ENCODE measurements at regions not wholly inside any gene's neighbourhood (a gene's known extent, or its start where the extent isn't known, plus 50 kb on each side); places are given as distances from the start of the nearest gene placed in this dataset.

DNA sequence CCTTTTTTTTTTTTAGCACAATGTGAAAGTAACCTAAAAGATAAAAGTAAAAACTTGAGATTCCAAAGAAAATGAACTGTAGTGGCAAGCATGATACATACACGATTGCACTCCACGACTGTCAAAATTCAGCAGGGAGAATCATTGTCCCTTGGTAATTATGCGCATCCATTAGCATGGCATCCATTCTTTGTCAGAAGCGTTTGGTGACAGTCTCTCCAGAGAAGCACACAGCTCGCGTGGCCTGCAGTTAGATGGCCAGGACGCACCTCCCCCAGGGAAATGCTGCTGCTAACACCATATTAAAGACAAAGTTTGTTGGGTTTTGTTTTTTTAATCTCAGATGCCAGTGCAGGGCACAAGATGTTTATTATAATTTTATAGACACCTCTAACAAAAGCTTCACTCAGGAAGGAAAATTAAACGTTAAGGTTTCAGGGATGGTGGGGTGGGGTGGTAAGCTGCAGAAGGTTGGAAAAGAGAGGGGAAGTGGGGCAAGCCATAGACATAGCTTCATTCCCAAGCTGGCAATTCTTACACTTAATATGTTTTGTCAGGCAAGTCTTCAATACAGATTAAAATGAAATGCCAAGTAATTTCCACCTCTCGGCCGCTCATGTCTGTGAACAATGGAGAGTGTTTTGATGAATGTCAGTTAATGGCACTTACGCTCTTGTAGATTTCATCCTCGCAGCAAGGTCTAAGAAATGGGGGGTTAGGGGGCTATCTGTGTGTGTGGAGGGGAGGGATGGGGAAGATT, 142.8 kb upstream of the TOPAZ1 start:
- H3K4me1 Mint-ChIP-seq: no peaks in the 10 kb centered on the region
- DNase-seq: no peak
- no peaks in the 10 kb centered on the region for H3K36me3 Mint-ChIP-seq
- Histone ChIP-seq H3K36me3 (ENCODE audit: control insufficient read depth, insufficient read depth, low read length) (no peaks in the 10 kb centered on the region), H3K9me3 (ENCODE audit: control insufficient read depth, insufficient read depth, low read length) (no peaks in the 10 kb centered on the region), H3K4me3 (ENCODE audit: low read length) (no peak overlapping the region), H3K4me1 (ENCODE audit: control insufficient read depth, insufficient read depth, low read length) (no peaks in the 10 kb centered on the region), H3K27me3 (ENCODE audit: control insufficient read depth, insufficient read depth, low read length) (no peaks in the 10 kb centered on the region), H3K27ac (ENCODE audit: low read length) (no peak overlapping the region)
- TF ChIP-seq, protein P1, sequence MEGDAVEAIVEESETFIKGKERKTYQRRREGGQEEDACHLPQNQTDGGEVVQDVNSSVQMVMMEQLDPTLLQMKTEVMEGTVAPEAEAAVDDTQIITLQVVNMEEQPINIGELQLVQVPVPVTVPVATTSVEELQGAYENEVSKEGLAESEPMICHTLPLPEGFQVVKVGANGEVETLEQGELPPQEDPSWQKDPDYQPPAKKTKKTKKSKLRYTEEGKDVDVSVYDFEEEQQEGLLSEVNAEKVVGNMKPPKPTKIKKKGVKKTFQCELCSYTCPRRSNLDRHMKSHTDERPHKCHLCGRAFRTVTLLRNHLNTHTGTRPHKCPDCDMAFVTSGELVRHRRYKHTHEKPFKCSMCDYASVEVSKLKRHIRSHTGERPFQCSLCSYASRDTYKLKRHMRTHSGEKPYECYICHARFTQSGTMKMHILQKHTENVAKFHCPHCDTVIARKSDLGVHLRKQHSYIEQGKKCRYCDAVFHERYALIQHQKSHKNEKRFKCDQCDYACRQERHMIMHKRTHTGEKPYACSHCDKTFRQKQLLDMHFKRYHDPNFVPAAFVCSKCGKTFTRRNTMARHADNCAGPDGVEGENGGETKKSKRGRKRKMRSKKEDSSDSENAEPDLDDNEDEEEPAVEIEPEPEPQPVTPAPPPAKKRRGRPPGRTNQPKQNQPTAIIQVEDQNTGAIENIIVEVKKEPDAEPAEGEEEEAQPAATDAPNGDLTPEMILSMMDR (IDR thresholded peaks at IDR 0.05): no peak
- intact Hi-C loops (cut with micrococcal nuclease): no loop called here
- H3K4me3 Mint-ChIP-seq: no peak overlapping the region
- no peaks in the 10 kb centered on the region for H3K9me3 Mint-ChIP-seq
- peaks cover 13 to 41% of the 10 kb centered on the region in 2 donors for H3K27me3 Mint-ChIP-seq (ENCODE audit: low read depth in 2 of 2)
- 85% methylated on average over 10 of the region's 12 CpGs for WGBS (ENCODE audit: insufficient coverage)
- ATAC-seq: no peak
- H3K27ac Mint-ChIP-seq: no peak overlapping the region

DNA sequence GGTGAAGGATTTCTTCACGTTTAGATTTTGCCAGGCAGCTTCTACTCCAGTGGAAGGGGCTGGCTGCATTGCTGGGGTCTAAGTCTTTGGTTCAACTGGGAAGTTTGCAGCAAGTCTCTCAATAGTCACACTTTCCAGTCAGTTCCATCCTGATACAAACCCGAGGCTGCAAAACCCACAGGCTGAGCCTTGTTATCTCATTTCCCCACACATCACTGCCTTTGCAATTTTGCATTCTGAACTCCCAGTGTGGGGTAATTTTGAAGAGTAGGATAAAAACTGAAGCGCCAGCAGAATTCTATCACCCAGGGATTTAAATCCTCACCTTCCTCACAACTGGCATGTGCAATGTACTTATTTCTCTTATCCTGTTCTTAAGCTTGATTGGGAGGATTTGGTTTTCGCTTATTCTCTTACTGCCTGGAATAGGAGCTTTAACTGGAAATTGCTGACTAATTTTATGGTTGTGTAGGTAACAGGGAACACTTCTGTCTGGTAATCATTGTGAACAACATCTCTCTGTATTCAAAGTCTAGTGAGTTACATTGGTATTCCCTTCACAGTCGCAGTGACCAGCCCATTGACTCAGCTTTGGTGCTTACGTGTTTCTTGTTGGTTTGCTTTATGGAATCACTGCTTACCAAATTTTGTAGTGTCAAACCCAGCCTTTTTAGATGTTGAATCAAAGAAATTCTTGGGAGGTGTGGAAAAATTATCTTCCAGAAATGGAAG, 142.0 kb upstream of the TOPAZ1 start:
- no peaks in the 10 kb centered on the region for H3K4me1 ChIP-seq (ENCODE audit: control insufficient read depth, insufficient read depth, low read length)
- intact Hi-C loops (cut with micrococcal nuclease): no loop called here
- H3K4me1 Mint-ChIP-seq: no peaks in the 10 kb centered on the region

DNA sequence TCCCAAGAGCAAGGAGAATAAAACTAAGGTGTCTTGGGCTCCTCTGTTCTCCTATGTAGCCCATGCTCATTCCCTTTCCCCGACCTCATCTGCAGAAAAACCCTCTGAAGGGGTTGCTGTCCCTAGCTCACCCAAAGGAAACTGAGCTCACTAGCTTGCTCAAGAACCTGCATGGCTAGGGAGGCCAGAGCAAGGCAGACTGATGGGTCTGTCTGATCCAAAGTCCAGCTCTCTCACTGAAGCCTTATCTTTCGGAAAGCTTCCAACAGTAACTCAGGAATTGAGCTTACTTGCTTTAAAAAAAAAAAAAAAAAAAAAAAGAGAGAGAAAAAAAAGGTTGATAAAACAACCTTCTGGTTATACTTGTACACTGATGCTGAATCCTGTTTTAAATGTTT, 141.4 kb upstream of the TOPAZ1 start:
- intact Hi-C loops (cut with micrococcal nuclease): no loop called here
- H3K4me3 Mint-ChIP-seq: no peak overlapping the region

More for the DNA sequence above, 142.0 kb upstream of the TOPAZ1 start:
- Histone ChIP-seq H3K27me3 (ENCODE audit: control insufficient read depth, insufficient read depth, low read length) (no peaks in the 10 kb centered on the region), H3K4me3 (ENCODE audit: low read length) (no peak overlapping the region), H3K9me3 (ENCODE audit: control insufficient read depth, insufficient read depth, low read length) (no peaks in the 10 kb centered on the region), H3K27ac (ENCODE audit: low read length) (no peak overlapping the region), H3K36me3 (ENCODE audit: control insufficient read depth, insufficient read depth, low read length) (no peaks in the 10 kb centered on the region)
- no peaks in the 10 kb centered on the region for H3K9me3 Mint-ChIP-seq
- TF ChIP-seq, protein P1 (IDR thresholded peaks at IDR 0.05): no peak
- no peak overlapping the region for H3K27ac Mint-ChIP-seq
- DNase-seq (no peak), ATAC-seq (no peak)
- no peak overlapping the region for H3K4me3 Mint-ChIP-seq
- peaks cover 11 to 35% of the 10 kb centered on the region in 2 donors for H3K27me3 Mint-ChIP-seq (ENCODE audit: low read depth in 2 of 2)
- 69% methylated on average over 4 of the region's 6 CpGs for WGBS (ENCODE audit: insufficient coverage)
- H3K36me3 Mint-ChIP-seq: no peaks in the 10 kb centered on the region

More for the DNA sequence above, 141.4 kb upstream of the TOPAZ1 start:
- ATAC-seq (no peak), DNase-seq (no peak)
- H3K27me3 Mint-ChIP-seq (ENCODE audit: low read depth in 2 of 2): peaks cover 10 to 32% of the 10 kb centered on the region in 2 donors
- H3K27me3 ChIP-seq (ENCODE audit: control insufficient read depth, insufficient read depth, low read length): no peaks in the 10 kb centered on the region
- H3K4me1 ChIP-seq (ENCODE audit: control insufficient read depth, insufficient read depth, low read length): no peaks in the 10 kb centered on the region
- H3K27ac Mint-ChIP-seq: no peak overlapping the region
- no peaks in the 10 kb centered on the region for H3K36me3 Mint-ChIP-seq
- H3K4me1 Mint-ChIP-seq: no peaks in the 10 kb centered on the region
- no peak overlapping the region for H3K27ac ChIP-seq (ENCODE audit: low read length)
- WGBS (ENCODE audit: insufficient coverage): 73% methylated on average over 1 of the region's 2 CpGs
- no peak overlapping the region for H3K4me3 ChIP-seq (ENCODE audit: low read length)
- TF ChIP-seq, protein P1 (IDR thresholded peaks at IDR 0.05): no peak
- H3K36me3 ChIP-seq (ENCODE audit: control insufficient read depth, insufficient read depth, low read length): no peaks in the 10 kb centered on the region
- no peaks in the 10 kb centered on the region for H3K9me3 ChIP-seq (ENCODE audit: control insufficient read depth, insufficient read depth, low read length)
- H3K9me3 Mint-ChIP-seq: no peaks in the 10 kb centered on the region
